WTC11 (cell line): ENCODE measurements at regions not wholly inside any gene's neighbourhood (a gene's known extent, or its start where the extent isn't known, plus 50 kb on each side); places are given as distances from the start of the nearest gene placed in this dataset.

Source experiments
- JUN ChIP-seq: sonication (generic); formaldehyde crosslinking; IDR thresholded peaks from 2 replicates; pipeline ENCODE4 v1.8.0; 2023; ENCODE audit warnings: mild to moderate bottlenecking, missing genetic modification reagents
- OVOL2 ChIP-seq: fragments of 250-450 bp; sonication (Bioruptor Pico); IDR thresholded peaks from 2 replicates; pipeline ENCODE4 v1.9.0; 2021; ENCODE audit warnings: mild to moderate bottlenecking, borderline replicate concordance
- SMAD4 ChIP-seq: sonication (generic); formaldehyde crosslinking; IDR thresholded peaks from 2 replicates; pipeline ENCODE4 v1.8.0; 2022; ENCODE audit warnings: mild to moderate bottlenecking, missing genetic modification reagents
- SP1 ChIP-seq: sonication (generic); formaldehyde crosslinking; conservative IDR thresholded peaks from 2 replicates; pipeline ENCODE4 v1.8.1; 2022; ENCODE audit warnings: missing genetic modification reagents
- TEAD4 ChIP-seq: sonication (generic); formaldehyde crosslinking; IDR thresholded peaks from 2 replicates; pipeline ENCODE4 v1.8.0; 2022; ENCODE audit warnings: mild to moderate bottlenecking, missing genetic modification reagents
- TF ChIP-seq, protein P1 (sequence below): fragments of 200-600 bp; IDR thresholded peaks from 2 replicates; pipeline ENCODE4 v1.8.0; 2022; ENCODE audit warnings: antibody characterized with exemption
- TF ChIP-seq, protein P2 (sequence below): sonication (generic); formaldehyde crosslinking; IDR thresholded peaks from 2 replicates; pipeline ENCODE4 v1.8.0; 2022; ENCODE audit warnings: missing genetic modification reagents
- TF ChIP-seq, protein P3 (sequence below): sonication (generic); formaldehyde crosslinking; IDR thresholded peaks from 2 replicates; pipeline ENCODE4 v1.8.1; 2023; ENCODE audit warnings: mild to moderate bottlenecking, missing genetic modification reagents, moderate library complexity
- TF ChIP-seq, protein P4 (sequence below): sonication (generic); formaldehyde crosslinking; IDR thresholded peaks from 2 replicates; pipeline ENCODE4 v1.8.1; 2023; ENCODE audit warnings: mild to moderate bottlenecking, moderate library complexity, missing genetic modification reagents
- TF ChIP-seq, protein P5 (sequence below): fragments of 250-450 bp; sonication (Bioruptor Pico); IDR thresholded peaks from 2 replicates; pipeline ENCODE4 v1.9.0; 2021; ENCODE audit warnings: mild to moderate bottlenecking
- TF ChIP-seq, protein P6 (sequence below): sonication (generic); formaldehyde crosslinking; IDR thresholded peaks from 2 replicates; pipeline ENCODE4 v1.8.0; 2022; ENCODE audit warnings: mild to moderate bottlenecking, missing genetic modification reagents
- TF ChIP-seq, protein P7 (sequence below): sonication (generic); formaldehyde crosslinking; IDR thresholded peaks from 2 replicates; pipeline ENCODE4 v1.8.0; 2022; ENCODE audit warnings: mild to moderate bottlenecking, missing genetic modification reagents

DNA sequence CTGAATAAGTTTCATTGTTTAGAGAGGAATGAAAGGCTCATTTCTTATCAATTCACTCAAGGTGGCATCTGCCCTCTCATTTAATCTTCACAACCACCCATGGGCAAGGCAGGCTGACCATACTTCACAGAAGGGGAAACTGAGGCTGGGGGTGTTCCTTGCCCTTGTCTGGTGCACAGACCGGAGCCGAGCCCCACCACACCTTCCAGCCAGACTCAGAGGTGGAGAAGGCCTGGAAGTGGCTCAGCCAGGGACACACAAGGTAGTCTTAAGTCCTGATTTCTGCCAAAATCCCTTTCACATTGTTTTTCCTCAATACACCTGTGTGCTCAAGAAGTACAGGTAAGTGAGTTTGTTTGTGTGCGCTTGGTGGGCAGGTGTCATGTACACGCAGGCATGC, 111.9 kb upstream of the TEX51 start:
- TF ChIP-seq, protein P1, sequence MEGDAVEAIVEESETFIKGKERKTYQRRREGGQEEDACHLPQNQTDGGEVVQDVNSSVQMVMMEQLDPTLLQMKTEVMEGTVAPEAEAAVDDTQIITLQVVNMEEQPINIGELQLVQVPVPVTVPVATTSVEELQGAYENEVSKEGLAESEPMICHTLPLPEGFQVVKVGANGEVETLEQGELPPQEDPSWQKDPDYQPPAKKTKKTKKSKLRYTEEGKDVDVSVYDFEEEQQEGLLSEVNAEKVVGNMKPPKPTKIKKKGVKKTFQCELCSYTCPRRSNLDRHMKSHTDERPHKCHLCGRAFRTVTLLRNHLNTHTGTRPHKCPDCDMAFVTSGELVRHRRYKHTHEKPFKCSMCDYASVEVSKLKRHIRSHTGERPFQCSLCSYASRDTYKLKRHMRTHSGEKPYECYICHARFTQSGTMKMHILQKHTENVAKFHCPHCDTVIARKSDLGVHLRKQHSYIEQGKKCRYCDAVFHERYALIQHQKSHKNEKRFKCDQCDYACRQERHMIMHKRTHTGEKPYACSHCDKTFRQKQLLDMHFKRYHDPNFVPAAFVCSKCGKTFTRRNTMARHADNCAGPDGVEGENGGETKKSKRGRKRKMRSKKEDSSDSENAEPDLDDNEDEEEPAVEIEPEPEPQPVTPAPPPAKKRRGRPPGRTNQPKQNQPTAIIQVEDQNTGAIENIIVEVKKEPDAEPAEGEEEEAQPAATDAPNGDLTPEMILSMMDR: no peak
- TF ChIP-seq, protein P2, sequence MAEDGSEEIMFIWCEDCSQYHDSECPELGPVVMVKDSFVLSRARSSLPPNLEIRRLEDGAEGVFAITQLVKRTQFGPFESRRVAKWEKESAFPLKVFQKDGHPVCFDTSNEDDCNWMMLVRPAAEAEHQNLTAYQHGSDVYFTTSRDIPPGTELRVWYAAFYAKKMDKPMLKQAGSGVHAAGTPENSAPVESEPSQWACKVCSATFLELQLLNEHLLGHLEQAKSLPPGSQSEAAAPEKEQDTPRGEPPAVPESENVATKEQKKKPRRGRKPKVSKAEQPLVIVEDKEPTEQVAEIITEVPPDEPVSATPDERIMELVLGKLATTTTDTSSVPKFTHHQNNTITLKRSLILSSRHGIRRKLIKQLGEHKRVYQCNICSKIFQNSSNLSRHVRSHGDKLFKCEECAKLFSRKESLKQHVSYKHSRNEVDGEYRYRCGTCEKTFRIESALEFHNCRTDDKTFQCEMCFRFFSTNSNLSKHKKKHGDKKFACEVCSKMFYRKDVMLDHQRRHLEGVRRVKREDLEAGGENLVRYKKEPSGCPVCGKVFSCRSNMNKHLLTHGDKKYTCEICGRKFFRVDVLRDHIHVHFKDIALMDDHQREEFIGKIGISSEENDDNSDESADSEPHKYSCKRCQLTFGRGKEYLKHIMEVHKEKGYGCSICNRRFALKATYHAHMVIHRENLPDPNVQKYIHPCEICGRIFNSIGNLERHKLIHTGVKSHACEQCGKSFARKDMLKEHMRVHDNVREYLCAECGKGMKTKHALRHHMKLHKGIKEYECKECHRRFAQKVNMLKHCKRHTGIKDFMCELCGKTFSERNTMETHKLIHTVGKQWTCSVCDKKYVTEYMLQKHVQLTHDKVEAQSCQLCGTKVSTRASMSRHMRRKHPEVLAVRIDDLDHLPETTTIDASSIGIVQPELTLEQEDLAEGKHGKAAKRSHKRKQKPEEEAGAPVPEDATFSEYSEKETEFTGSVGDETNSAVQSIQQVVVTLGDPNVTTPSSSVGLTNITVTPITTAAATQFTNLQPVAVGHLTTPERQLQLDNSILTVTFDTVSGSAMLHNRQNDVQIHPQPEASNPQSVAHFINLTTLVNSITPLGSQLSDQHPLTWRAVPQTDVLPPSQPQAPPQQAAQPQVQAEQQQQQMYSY (CRISPR knock-in tag): no peak
- TF ChIP-seq, protein P3, sequence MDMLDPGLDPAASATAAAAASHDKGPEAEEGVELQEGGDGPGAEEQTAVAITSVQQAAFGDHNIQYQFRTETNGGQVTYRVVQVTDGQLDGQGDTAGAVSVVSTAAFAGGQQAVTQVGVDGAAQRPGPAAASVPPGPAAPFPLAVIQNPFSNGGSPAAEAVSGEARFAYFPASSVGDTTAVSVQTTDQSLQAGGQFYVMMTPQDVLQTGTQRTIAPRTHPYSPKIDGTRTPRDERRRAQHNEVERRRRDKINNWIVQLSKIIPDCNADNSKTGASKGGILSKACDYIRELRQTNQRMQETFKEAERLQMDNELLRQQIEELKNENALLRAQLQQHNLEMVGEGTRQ (CRISPR knock-in tag): no peak
- no peak for TF ChIP-seq OVOL2 (CRISPR knock-in tag)
- TF ChIP-seq, protein P4, sequence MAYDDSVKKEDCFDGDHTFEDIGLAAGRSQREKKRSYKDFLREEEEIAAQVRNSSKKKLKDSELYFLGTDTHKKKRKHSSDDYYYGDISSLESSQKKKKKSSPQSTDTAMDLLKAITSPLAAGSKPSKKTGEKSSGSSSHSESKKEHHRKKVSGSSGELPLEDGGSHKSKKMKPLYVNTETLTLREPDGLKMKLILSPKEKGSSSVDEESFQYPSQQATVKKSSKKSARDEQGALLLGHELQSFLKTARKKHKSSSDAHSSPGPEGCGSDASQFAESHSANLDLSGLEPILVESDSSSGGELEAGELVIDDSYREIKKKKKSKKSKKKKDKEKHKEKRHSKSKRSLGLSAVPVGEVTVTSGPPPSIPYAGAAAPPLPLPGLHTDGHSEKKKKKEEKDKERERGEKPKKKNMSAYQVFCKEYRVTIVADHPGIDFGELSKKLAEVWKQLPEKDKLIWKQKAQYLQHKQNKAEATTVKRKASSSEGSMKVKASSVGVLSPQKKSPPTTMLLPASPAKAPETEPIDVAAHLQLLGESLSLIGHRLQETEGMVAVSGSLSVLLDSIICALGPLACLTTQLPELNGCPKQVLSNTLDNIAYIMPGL (CRISPR knock-in tag): no peak
- no peak for TF ChIP-seq SP1
- TF ChIP-seq, protein P5, sequence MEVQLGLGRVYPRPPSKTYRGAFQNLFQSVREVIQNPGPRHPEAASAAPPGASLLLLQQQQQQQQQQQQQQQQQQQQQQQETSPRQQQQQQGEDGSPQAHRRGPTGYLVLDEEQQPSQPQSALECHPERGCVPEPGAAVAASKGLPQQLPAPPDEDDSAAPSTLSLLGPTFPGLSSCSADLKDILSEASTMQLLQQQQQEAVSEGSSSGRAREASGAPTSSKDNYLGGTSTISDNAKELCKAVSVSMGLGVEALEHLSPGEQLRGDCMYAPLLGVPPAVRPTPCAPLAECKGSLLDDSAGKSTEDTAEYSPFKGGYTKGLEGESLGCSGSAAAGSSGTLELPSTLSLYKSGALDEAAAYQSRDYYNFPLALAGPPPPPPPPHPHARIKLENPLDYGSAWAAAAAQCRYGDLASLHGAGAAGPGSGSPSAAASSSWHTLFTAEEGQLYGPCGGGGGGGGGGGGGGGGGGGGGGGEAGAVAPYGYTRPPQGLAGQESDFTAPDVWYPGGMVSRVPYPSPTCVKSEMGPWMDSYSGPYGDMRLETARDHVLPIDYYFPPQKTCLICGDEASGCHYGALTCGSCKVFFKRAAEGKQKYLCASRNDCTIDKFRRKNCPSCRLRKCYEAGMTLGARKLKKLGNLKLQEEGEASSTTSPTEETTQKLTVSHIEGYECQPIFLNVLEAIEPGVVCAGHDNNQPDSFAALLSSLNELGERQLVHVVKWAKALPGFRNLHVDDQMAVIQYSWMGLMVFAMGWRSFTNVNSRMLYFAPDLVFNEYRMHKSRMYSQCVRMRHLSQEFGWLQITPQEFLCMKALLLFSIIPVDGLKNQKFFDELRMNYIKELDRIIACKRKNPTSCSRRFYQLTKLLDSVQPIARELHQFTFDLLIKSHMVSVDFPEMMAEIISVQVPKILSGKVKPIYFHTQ (CRISPR knock-in tag): no peak
- TF ChIP-seq, protein P6, sequence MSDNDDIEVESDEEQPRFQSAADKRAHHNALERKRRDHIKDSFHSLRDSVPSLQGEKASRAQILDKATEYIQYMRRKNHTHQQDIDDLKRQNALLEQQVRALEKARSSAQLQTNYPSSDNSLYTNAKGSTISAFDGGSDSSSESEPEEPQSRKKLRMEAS (CRISPR knock-in tag): no peak
- TF ChIP-seq, protein P7, sequence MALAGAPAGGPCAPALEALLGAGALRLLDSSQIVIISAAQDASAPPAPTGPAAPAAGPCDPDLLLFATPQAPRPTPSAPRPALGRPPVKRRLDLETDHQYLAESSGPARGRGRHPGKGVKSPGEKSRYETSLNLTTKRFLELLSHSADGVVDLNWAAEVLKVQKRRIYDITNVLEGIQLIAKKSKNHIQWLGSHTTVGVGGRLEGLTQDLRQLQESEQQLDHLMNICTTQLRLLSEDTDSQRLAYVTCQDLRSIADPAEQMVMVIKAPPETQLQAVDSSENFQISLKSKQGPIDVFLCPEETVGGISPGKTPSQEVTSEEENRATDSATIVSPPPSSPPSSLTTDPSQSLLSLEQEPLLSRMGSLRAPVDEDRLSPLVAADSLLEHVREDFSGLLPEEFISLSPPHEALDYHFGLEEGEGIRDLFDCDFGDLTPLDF: no peak
- TF ChIP-seq JUN (CRISPR knock-in tag): no peak
- no peak for TF ChIP-seq SMAD4 (CRISPR knock-in tag)
- TF ChIP-seq TEAD4 (CRISPR knock-in tag): no peak
